ENCODE measurements at regions not wholly inside any gene's neighbourhood (a gene's known extent, or its start where the extent isn't known, plus 50 kb on each side); places are given as distances from the start of the nearest gene placed in this dataset.

GRCh38 chr6:73901986-73902385 is 206.0 kb downstream of the CD109 start:
- no peak for DNase-seq

DNA sequence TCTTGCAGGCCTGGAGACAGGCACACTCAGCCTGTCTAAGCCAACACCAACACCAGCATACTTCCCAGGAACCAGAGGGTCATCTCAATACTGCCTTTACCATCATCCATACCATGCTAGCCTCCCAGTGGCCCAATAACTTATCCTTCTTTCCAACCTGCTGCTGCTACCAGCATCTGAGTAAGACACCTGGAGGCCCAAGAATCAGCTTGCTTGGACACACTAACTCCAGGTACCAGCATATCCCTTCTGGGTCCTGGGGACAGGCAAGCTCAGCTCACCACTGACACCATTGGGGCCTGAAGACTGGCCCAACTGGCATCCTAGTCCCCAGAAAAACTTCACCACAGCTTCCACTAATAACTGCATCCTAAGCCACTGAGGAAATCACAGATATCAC is 205.3 kb downstream of the CD109 start:
- no peak for DNase-seq

GRCh38 chr6:73898599-73898998 is 202.6 kb downstream of the CD109 start:
- DNase-seq, result no peak

- no peak for DNase-seq
Observed at GRCh38 chr6:73893696-73894095, 197.7 kb downstream of the CD109 start.

- no peak for DNase-seq
Observed at GRCh38 chr6:73888050-73888449, 192.0 kb downstream of the CD109 start.

- DNase-seq, result no peak
Observed at GRCh38 chr6:73885393-73885792, 189.4 kb downstream of the CD109 start.

GRCh38 chr6:73884540-73884939 is 188.5 kb downstream of the CD109 start:
- no peak for DNase-seq

GRCh38 chr6:73879501-73880293 is 183.7 kb downstream of the CD109 start:
- DNase-seq, result no peak

DNA sequence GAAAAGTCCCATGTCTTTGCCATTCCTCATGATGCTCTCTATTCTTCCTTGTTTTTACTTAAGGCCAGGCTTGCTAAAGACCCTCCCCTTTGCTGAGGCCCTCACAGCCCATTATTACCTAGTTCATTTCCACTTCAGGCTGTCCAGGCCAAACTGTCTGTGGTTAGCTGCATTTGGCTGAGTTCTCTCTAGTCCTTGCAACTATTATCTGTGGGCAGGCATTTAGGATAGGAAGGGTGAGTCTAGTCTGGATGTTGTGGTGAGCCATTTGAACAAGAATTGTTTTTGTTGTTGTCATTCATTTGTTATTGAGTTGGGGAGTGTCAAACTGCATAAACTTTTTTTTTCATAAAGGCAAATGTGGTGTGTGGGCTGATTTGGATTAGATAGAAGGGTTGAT is 182.4 kb downstream of the CD109 start:
- no peak for DNase-seq
